BJ (cell line): ENCODE measurements at regions not wholly inside any gene's neighbourhood (a gene's known extent, or its start where the extent isn't known, plus 50 kb on each side); places are given as distances from the start of the nearest gene placed in this dataset.

ENCODE experiments used
- CTCF ChIA-PET: fragments of 350-600 bp; formaldehyde crosslinking; extraction: SDS; loops from one replicate; lab custom pipeline; 2021; ENCODE audit warnings: antibody characterized with exemption, inconsistent platforms; lab: Yijun Ruan, JAX
- POLR2A ChIA-PET: fragments of 300-600 bp; sonication (Branson Sonifier 250); formaldehyde crosslinking; extraction: SDS; loops from one replicate; lab custom pipeline; 2021; ENCODE audit warnings: antibody characterized with exemption; lab: Charles Lee
- DNase-seq: peaks from one replicate; pipeline ENCODE4 v3.0.0-alpha.2; 2011; ENCODE audit warnings: low read depth
- H3K27me3 ChIP-seq: 2 replicates; pipeline ENCODE4 v1.6.0; 2011; ENCODE audit warnings: low read length; ENCODE audit not compliant: control insufficient read depth, insufficient read depth
- H3K36me3 ChIP-seq: 2 replicates; pipeline ENCODE4 v1.5.1; 2011; ENCODE audit warnings: low read length; ENCODE audit not compliant: control insufficient read depth, insufficient read depth
- H3K4me3 ChIP-seq: 2 replicates; pipeline ENCODE4 v1.5.1; 2011; ENCODE audit warnings: low read depth, mild to moderate bottlenecking, control low read depth, low read length
- CTCF ChIP-seq: IDR thresholded peaks from 2 replicates; pipeline ENCODE4 v1.5.1; 2011; ENCODE audit warnings: low read depth, mild to moderate bottlenecking, control low read depth, inconsistent platforms, low read length, moderate library complexity; ENCODE audit not compliant: insufficient read depth

- Histone ChIP-seq H3K36me3 (no peaks in the 10 kb centered on the region), H3K27me3 (no peaks in the 10 kb centered on the region), H3K4me3 (no peak overlapping the region)
- ChIA-PET CTCF (no interaction called here), POLR2A (no interaction called here)
- DNase-seq, result no peak
- no peak for TF ChIP-seq CTCF
Observed at GRCh38 chr5:5629607-5629978, 207.1 kb downstream of the ICE1 start.

GRCh38 chr5:5628866-5629606 lies 206.6 kb downstream of the ICE1 start:
- no peaks in the 10 kb centered on the region for H3K36me3 ChIP-seq
- H3K4me3 ChIP-seq, result no peak overlapping the region
- H3K27me3 ChIP-seq, result no peaks in the 10 kb centered on the region
- ChIA-PET POLR2A (no interaction called here), CTCF (no interaction called here)
- TF ChIP-seq CTCF, result no peak
- DNase-seq, result no peak

- H3K4me3 ChIP-seq, result no peak overlapping the region
- ChIA-PET CTCF (interaction anchor here (1.1 kb wide), 1 partner anchor 15 kb away, joined by 3 read pairs; no protein-coding TSS in a partner anchor), POLR2A (no interaction called here)
- H3K27me3 ChIP-seq, result no peaks in the 10 kb centered on the region
- no peaks in the 10 kb centered on the region for H3K36me3 ChIP-seq
- DNase-seq, result no peak
- TF ChIP-seq CTCF, result no peak
Observed at GRCh38 chr5:5626412-5626811, 203.9 kb downstream of the ICE1 start.

GRCh38 chr5:5625491-5625890 lies 203.0 kb downstream of the ICE1 start:
- POLR2A ChIA-PET, result no interaction called here
- CTCF ChIA-PET, result no interaction called here
- no peaks in the 10 kb centered on the region for H3K27me3 ChIP-seq
- TF ChIP-seq CTCF, result no peak
- no peak for DNase-seq
- H3K36me3 ChIP-seq, result no peaks in the 10 kb centered on the region
- H3K4me3 ChIP-seq, result no peak overlapping the region

GRCh38 chr5:5623397-5623796 lies 200.9 kb downstream of the ICE1 start:
- ChIA-PET POLR2A (no interaction called here), CTCF (no interaction called here)
- H3K27me3 ChIP-seq, result no peaks in the 10 kb centered on the region
- no peak for DNase-seq
- no peak overlapping the region for H3K4me3 ChIP-seq
- TF ChIP-seq CTCF, result no peak
- H3K36me3 ChIP-seq, result no peaks in the 10 kb centered on the region
